ENCODE measurements at regions not wholly inside any gene's neighbourhood (a gene's known extent, or its start where the extent isn't known, plus 50 kb on each side); places are given as distances from the start of the nearest gene placed in this dataset.

DNA sequence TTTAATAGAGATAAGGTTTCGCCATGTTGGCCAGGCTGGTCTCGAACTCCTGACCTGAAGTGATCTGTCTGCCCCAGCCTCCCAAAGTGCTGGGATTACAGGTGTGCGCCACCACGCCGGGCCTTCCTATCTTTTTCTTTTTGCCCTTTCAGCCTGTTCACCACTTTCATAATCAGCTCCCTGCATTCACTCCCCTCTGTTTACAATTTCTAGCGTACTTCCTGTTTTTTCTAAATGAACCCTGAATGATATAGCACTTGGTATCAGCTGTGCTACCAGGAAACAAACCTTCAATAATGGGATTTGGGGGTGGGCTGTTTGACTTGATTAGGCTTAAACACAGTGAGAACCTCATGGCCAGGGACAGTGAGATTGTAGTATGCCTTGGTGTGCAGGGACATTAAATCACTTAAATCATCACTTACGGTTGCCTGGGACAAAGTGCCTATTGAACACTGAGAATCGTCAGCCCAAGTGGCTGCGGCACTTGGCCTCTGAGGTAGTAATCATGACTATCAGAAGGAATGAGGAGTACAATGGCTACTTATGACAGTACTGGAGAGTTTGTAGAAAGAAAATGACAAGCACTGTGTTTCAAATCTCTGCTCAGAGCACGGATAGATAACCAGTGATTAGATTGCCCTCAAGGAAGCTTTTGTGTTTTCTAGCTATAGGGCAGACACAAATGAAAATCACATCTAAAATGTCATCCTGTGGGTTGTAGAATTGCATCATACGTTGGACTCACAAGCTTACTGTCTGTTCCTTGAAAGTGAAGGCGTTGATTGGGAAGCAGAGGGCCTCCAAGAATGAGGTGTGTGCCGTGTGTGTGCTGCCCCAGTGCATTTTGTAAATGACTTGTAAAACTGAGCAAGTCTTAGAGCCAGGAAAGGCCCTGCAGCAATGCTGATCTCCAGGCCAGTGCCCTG lies 661.8 kb downstream of the MATN1 start:
- no peak for DNase-seq

DNA sequence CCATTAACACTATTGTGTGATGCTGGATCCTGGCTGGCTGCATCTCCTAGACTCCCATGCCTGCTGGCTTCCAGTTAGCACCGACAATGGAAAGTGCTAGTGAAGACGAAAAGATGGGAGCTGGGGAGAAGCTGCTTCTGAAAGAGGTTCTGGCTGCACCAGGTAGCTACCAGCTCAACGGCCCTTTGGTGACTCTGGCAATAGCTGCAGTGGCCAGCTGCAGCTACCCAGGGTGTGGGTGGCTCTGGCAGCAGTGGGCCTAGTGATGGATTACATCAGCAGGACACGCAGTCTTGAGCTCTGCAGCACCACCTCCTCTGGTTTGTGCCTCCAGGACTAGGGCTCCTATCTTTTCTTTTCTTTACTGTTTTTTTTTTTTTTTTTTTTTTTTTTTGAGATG lies 662.6 kb downstream of the MATN1 start:
- DNase-seq, result no peak

DNA sequence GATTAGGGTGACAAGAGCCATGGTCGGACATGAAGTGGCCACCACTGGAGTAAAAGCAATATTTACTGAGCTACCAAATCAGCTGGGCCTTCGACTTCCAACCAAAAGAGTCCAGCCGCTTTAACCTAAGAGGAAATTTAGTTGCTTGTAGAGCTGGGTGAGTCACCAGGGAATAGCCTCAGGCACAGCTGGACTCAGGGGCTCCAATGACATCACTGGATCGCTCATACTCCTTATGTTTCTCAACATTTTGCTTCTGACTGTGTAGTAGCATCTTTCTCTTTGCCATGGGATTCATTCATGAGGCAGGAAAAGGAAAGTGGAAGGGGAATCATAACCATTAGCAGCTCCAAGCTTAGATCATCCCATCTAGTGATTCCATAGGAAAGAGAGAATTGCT lies 664.4 kb downstream of the MATN1 start:
- no peak for DNase-seq

GRCh38 chr1:30054126-30054525 lies 669.3 kb downstream of the MATN1 start:
- DNase-seq, result no peak

GRCh38 chr1:30052178-30052577 lies 671.2 kb downstream of the MATN1 start:
- no peak for DNase-seq

DNA sequence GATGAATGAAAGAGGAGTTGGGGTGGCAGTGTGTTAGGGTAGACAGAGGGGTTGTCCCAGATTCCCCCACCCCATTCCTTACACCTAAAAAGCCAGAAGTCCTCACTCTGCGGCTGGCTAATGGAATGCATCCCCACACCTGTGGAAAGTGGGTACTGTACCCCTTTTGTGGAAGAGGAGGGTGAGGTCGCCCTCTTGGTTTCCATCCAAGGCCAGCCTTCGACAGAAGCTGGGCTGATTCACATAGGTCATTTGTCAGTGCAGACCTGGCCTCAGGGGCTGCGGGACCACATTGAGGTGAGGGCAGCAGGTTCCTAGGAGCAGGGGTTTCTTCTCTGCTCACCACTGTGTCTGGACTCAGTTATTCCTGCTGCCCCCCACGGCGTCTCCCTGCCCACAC lies 671.6 kb downstream of the MATN1 start:
- no peak for DNase-seq

DNA sequence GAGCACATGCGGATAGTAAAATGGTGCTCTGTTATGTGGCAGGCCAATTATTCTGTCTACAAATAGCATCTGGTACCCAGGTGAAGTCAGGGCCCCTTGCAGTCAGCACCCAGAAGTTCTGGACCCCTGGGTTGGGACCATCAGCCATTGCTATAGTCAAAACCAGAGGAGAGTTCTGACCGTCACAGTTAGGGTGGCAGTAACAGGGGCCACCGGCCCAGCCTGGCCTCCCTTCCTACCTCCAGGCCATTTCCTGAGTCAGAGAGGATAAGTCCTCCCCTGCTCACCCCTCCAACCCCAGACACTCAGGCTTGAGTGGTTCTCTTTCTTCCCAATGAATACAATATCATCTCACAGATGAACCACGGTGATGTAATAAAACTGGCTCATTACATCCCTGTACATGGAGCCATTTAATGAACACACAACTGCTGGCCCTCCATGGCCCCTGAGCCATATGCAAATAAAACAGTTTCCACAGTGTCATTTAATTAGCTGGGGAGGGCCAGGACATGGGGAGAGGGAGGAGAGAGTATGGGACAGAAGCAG lies 673.6 kb downstream of the MATN1 start:
- no peak for DNase-seq

- no peak for DNase-seq
Measured at GRCh38 chr1:30048905-30049304, 674.5 kb downstream of the MATN1 start.

GRCh38 chr1:30047576-30047975 lies 675.8 kb downstream of the MATN1 start:
- no peak for DNase-seq

DNA sequence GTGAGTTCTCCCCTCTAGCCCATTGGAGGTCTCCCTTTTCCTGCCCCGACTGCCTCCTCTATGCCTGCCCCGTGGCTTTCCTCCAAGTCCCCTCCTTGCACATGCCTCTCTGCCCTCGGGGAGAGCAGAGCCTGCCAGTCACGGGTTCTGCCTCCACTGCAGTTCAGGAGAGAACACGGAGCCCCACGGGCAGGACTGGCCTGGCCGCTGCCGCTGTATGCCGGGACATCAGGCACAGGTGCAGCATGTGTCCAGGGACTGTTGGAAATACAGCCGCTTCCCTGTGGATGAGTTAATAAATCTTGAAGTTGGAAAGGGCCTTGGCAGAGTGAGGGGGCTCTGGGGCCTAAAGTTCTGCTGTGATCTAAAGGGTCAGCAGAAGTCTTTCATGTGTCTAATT lies 676.6 kb downstream of the MATN1 start:
- no peak for DNase-seq

- DNase-seq, result no peak
Measured at GRCh38 chr1:30045304-30046090, 677.9 kb downstream of the MATN1 start.

DNA sequence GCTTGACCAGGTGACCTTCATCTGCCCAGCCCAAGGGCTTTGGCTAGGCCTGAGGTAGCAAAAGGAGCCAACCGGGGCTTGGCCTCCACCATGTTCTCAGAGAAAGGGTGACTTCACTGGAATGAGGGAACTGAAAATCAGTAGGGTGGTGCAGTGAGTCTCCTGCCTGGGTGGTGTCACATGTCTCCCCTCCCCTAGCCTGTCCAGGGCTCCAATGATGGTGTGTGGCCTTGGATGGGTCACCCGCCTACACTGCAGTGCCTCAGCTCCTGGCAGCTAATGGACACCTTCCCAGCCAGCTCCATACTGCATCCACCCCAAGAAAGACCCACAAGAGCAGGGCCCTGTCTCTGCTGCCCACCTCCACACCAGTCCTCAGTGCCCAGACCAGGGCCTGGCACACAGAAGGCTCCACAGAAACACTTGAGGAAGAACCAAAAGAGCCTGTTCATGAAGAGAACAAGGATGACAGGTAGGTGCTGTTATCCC lies 678.7 kb downstream of the MATN1 start:
- no peak for DNase-seq

- DNase-seq, result no peak
Measured at GRCh38 chr1:30043731-30044408, 679.5 kb downstream of the MATN1 start.

GRCh38 chr1:30043256-30043655 lies 680.1 kb downstream of the MATN1 start:
- no peak for DNase-seq

DNA sequence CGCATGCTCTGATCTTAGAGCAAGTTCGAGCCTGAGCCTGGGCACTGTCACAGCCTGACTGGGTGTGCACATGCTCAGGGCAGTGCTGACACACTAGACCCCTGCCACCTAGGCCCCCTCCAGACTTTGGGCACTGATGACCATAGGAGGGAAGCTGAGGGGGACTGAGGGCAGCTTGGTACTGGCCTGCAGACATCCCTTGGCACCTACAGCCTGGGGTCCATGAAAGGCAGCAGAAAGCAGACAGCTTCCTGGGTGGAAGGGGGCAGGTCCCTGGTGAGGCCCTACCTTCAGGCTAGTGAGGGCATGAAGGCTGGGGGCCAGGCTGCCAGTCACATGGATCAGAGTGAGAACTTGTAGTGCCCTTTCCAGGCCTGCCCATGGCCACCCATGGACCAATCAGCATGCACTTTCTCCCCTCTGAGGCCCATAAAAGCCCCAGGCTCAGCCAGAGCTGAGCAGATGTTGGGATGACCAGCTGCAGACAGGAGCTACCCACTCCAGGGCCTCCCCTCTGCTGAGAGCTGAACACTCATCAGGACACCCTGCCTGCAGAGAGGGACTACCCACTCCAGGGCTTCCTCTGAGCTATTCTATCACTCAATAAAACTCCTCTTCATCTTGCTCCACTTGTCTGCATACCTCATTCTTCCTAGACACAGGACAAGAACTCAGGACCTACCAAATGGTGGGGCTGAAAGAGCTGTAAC lies 680.8 kb downstream of the MATN1 start:
- no peak for DNase-seq

- no peak for DNase-seq
Measured at GRCh38 chr1:30041741-30042437, 681.5 kb downstream of the MATN1 start.

- DNase-seq, result no peak
Measured at GRCh38 chr1:30040081-30041019, 683.0 kb downstream of the MATN1 start.

- DNase-seq, result no peak
Measured at GRCh38 chr1:30039354-30040080, 683.9 kb downstream of the MATN1 start.

GRCh38 chr1:30038134-30039025 lies 685.0 kb downstream of the MATN1 start:
- DNase-seq, result no peak
